H1 (cell line): ENCODE measurements at regions not wholly inside any gene's neighbourhood (a gene's known extent, or its start where the extent isn't known, plus 50 kb on each side); places are given as distances from the start of the nearest gene placed in this dataset.

Source experiments
- CTCF ChIA-PET: fragments of 300-600 bp; sonication (Branson Sonifier 250); formaldehyde crosslinking; loops from one replicate; lab custom pipeline; 2021; ENCODE audit not compliant: partially characterized antibody; lab: Charles Lee
- POLR2A ChIA-PET: fragments of 300-600 bp; sonication (Branson Sonifier 250); formaldehyde crosslinking; loops from one replicate; lab custom pipeline; 2021; ENCODE audit warnings: inconsistent platforms; ENCODE audit not compliant: partially characterized antibody; lab: Charles Lee
- DNase-seq, 2 experiments: peaks; one replicate each; pipeline versions ENCODE4 v3.0.0 to v3.0.0-alpha.2; 2010 to 2022; ENCODE audit warnings: low spot score in 2 of 2, low read depth in 1 of 2, mixed read lengths in 1 of 2
- FAIRE-seq: peaks from 2 replicates; lab custom pipeline; 2011; peaks lifted over from hg19 to GRCh38; lab: Jason Lieb, UNC
- H2AFZ ChIP-seq: 2 replicates; pipeline ENCODE4 v1.8.1; 2012; ENCODE audit warnings: low read length, inconsistent platforms
- H2AK5ac ChIP-seq: 2 replicates; pipeline ENCODE4 v1.6.1; 2013; ENCODE audit warnings: low read depth, low read length
- H2BK120ac ChIP-seq: replicated peaks from 2 replicates; pipeline ENCODE3; 2013; ENCODE audit warnings: low read depth, low read length, inconsistent platforms
- H2BK12ac ChIP-seq: 2 replicates; pipeline ENCODE4 v1.6.1; 2013; ENCODE audit warnings: low read depth, low read length
- H2BK15ac ChIP-seq: 2 replicates; pipeline ENCODE4 v1.6.1; 2013; ENCODE audit warnings: low read length
- H2BK20ac ChIP-seq: 2 replicates; pipeline ENCODE4 v1.6.1; 2013; ENCODE audit warnings: low read length
- H2BK5ac ChIP-seq: 2 replicates; pipeline ENCODE4 v1.6.1; 2013; ENCODE audit warnings: low read depth, low read length
- H3K14ac ChIP-seq: 2 replicates; pipeline ENCODE4 v1.6.1; 2013; ENCODE audit warnings: inconsistent platforms; ENCODE audit not compliant: insufficient read length
- H3K18ac ChIP-seq: 2 replicates; pipeline ENCODE4 v1.6.1; 2013; ENCODE audit warnings: low read length; ENCODE audit errors: extremely low read depth
- H3K23ac ChIP-seq: 2 replicates; pipeline ENCODE4 v1.6.1; 2013; ENCODE audit warnings: inconsistent platforms; ENCODE audit not compliant: insufficient read length
- H3K23me2 ChIP-seq: 2 replicates; pipeline ENCODE4 v1.6.1; 2013; ENCODE audit warnings: low read depth, low read length
- H3K27ac ChIP-seq: 2 replicates; pipeline ENCODE4 v1.6.1; 2011; ENCODE audit warnings: low read depth, low read length, inconsistent platforms
- H3K27me3 ChIP-seq, 4 experiments: replicated peaks in 1 of 4; 1 replicate in 1 of 4; 2 replicates in 3 of 4; pipeline versions ENCODE4 v1.6.1 to v1.8.1; 2011 to 2013; ENCODE audit warnings: low read length in 3 of 4, mild to moderate bottlenecking in 3 of 4, inconsistent platforms in 2 of 4, mixed read lengths in 2 of 4, moderate library complexity in 1 of 4; ENCODE audit not compliant: control insufficient read depth in 3 of 4, insufficient read depth in 3 of 4; ENCODE audit errors: extremely low read depth in 1 of 4
- H3K36me3 ChIP-seq, 4 experiments: 2 replicates each; pipeline versions ENCODE4 v1.6.1 to v1.8.1; 2011 to 2013; ENCODE audit warnings: mild to moderate bottlenecking in 4 of 4, low read length in 3 of 4, moderate library complexity in 2 of 4, control low read depth in 1 of 4, inconsistent platforms in 1 of 4; ENCODE audit not compliant: insufficient read depth in 4 of 4, control insufficient read depth in 2 of 4
- H3K4ac ChIP-seq: replicated peaks from 2 replicates; pipeline ENCODE3; 2013; ENCODE audit warnings: low read length, low read depth, mixed read lengths, inconsistent platforms; ENCODE audit not compliant: insufficient read length
- H3K4me1 ChIP-seq, 4 experiments: replicated peaks in 1 of 4; 1 replicate in 1 of 4; 2 replicates in 3 of 4; pipeline versions ENCODE4 v1.6.1 to v1.8.1; 2011 to 2013; ENCODE audit warnings: low read length in 3 of 4, inconsistent platforms in 2 of 4, mixed read lengths in 1 of 4; ENCODE audit not compliant: insufficient read depth in 4 of 4, control insufficient read depth in 3 of 4
- H3K4me2 ChIP-seq, 2 experiments: 2 replicates each; pipeline versions ENCODE4 v1.6.1 to v1.8.1; 2011 to 2013; ENCODE audit warnings: low read depth in 2 of 2, low read length in 2 of 2, control low read depth in 1 of 2, inconsistent platforms in 1 of 2, mild to moderate bottlenecking in 1 of 2; ENCODE audit not compliant: insufficient read depth in 1 of 2
- H3K4me3 ChIP-seq, 4 experiments: fragments of 200-600, 300-600 bp in 1 of 4; sonication (generic), shearing (Covaris generic), sonication (Bioruptor Twin) in 1 of 4; 2 replicates each; pipeline versions ENCODE4 v1.5.1 to v1.8.1; 2011 to 2016; ENCODE audit warnings: low read length in 4 of 4, low read depth in 3 of 4, control low read depth in 2 of 4, inconsistent platforms in 2 of 4, mild to moderate bottlenecking in 2 of 4, mixed read lengths in 1 of 4, moderate library complexity in 1 of 4; ENCODE audit not compliant: insufficient read depth in 2 of 4; ENCODE audit errors: extremely low read depth in 1 of 4
- H3K56ac ChIP-seq: replicated peaks from 2 replicates; pipeline ENCODE3; 2013; ENCODE audit warnings: low read depth, mild to moderate bottlenecking, mixed read lengths, low read length, inconsistent platforms; ENCODE audit not compliant: insufficient read length
- H3K79me1 ChIP-seq: 2 replicates; pipeline ENCODE4 v1.6.1; 2013; ENCODE audit warnings: low read depth, low read length, control low read depth
- H3K79me2 ChIP-seq, 2 experiments: 2 replicates each; pipeline versions ENCODE4 v1.6.1 to v1.8.1; 2012 to 2013; ENCODE audit warnings: low read length in 2 of 2, mild to moderate bottlenecking in 2 of 2, inconsistent platforms in 1 of 2; ENCODE audit not compliant: insufficient read depth in 2 of 2, control insufficient read depth in 1 of 2
- H3K9ac ChIP-seq, 4 experiments: replicated peaks in 1 of 4; 1 replicate in 1 of 4; 2 replicates in 3 of 4; pipeline versions ENCODE4 v1.6.1 to v1.8.1; 2011 to 2013; ENCODE audit warnings: low read depth in 3 of 4, low read length in 3 of 4, control low read depth in 2 of 4, mild to moderate bottlenecking in 2 of 4, moderate library complexity in 2 of 4, inconsistent platforms in 1 of 4; ENCODE audit errors: extremely low read depth in 1 of 4
- H3K9me3 ChIP-seq, 2 experiments: 2 replicates each; pipeline versions ENCODE4 v1.6.1 to v1.8.1; 2012 to 2013; ENCODE audit warnings: mild to moderate bottlenecking in 2 of 2, moderate library complexity in 2 of 2, control low read depth in 1 of 2, inconsistent platforms in 1 of 2, low read depth in 1 of 2, low read length in 1 of 2, mixed read lengths in 1 of 2; ENCODE audit not compliant: insufficient read depth in 2 of 2
- H4K20me1 ChIP-seq, 2 experiments: replicated peaks in 1 of 2; 2 replicates each; pipeline versions ENCODE3 to v1.8.1; 2011 to 2013; ENCODE audit warnings: inconsistent platforms in 2 of 2, low read length in 2 of 2, mild to moderate bottlenecking in 1 of 2; ENCODE audit not compliant: insufficient read depth in 2 of 2, control insufficient read depth in 1 of 2
- H4K5ac ChIP-seq: 2 replicates; pipeline ENCODE4 v1.6.1; 2013; ENCODE audit warnings: low read length, low read depth, mixed read lengths, inconsistent platforms; ENCODE audit not compliant: insufficient read length
- H4K8ac ChIP-seq: 2 replicates; pipeline ENCODE4 v1.8.0; 2013; ENCODE audit warnings: mild to moderate bottlenecking, moderate library complexity, low read length, inconsistent platforms; ENCODE audit not compliant: insufficient read depth; ENCODE audit errors: extremely low read depth
- H4K91ac ChIP-seq: replicated peaks from 2 replicates; pipeline ENCODE3; 2013; ENCODE audit warnings: low read length, mixed read lengths, inconsistent platforms; ENCODE audit not compliant: insufficient read length
- CEBPB ChIP-seq: IDR thresholded peaks from 2 replicates; pipeline ENCODE4 v1.6.1; 2012; ENCODE audit warnings: low read depth, low read length
- CHD2 ChIP-seq: IDR thresholded peaks from 2 replicates; pipeline ENCODE4 v1.6.1; 2012; ENCODE audit warnings: low read length, improper control_type of control experiment
- EGR1 ChIP-seq: IDR thresholded peaks from 2 replicates; pipeline ENCODE4 v1.6.1; 2011; ENCODE audit warnings: low read depth, low read length, borderline replicate concordance
- HDAC2 ChIP-seq, 2 experiments: fragments of 300-600 bp in 1 of 2; sonication (generic) in 1 of 2; IDR thresholded peaks; 2 replicates each; pipeline ENCODE4 v1.6.1; 2011 to 2012; ENCODE audit warnings: low read depth in 2 of 2, low read length in 2 of 2, mild to moderate bottlenecking in 2 of 2, moderate library complexity in 2 of 2, borderline replicate concordance in 1 of 2, inconsistent platforms in 1 of 2
- KDM5A ChIP-seq: fragments of 200-600 bp; IDR thresholded peaks from 2 replicates; pipeline ENCODE4 v1.7.1; 2012; ENCODE audit warnings: mild to moderate bottlenecking, low read length, inconsistent platforms, mixed read lengths
- MAFK ChIP-seq: IDR thresholded peaks from 2 replicates; pipeline ENCODE4 v1.6.1; 2012; ENCODE audit warnings: low read depth, mild to moderate bottlenecking, improper control_type of control experiment, low read length
- NRF1 ChIP-seq: IDR thresholded peaks from 2 replicates; pipeline ENCODE4 v1.6.1; 2011; ENCODE audit warnings: mild to moderate bottlenecking, low read depth, low read length, improper control_type of control experiment
- POU5F1 ChIP-seq: IDR thresholded peaks from 2 replicates; pipeline ENCODE4 v1.6.1; 2011; ENCODE audit warnings: low read depth, mild to moderate bottlenecking, low read length, moderate library complexity
- RBBP5 ChIP-seq: IDR thresholded peaks from 2 replicates; pipeline ENCODE4 v1.7.1; 2012; ENCODE audit warnings: low read depth, mild to moderate bottlenecking, inconsistent platforms, low read length, moderate library complexity, borderline replicate concordance
- RNF2 ChIP-seq: fragments of 200-900, 300-1000 bp; sonication (generic); IDR thresholded peaks from 2 replicates; pipeline ENCODE4 v1.7.1; 2016; ENCODE audit warnings: borderline replicate concordance, low read depth, mild to moderate bottlenecking, antibody characterized with exemption, low read length; ENCODE audit not compliant: poor library complexity, severe bottlenecking; ENCODE audit errors: missing control alignments
- SAP30 ChIP-seq: fragments of 300-600 bp; sonication (generic); IDR thresholded peaks from 2 replicates; pipeline ENCODE4 v1.7.1; 2012; ENCODE audit warnings: low read length, moderate library complexity, mild to moderate bottlenecking, inconsistent platforms; ENCODE audit not compliant: insufficient read depth, insufficient replicate concordance
- SIRT6 ChIP-seq: IDR thresholded peaks from one replicate; pipeline ENCODE4 v1.7.1; 2012; ENCODE audit warnings: low read length, inconsistent platforms
- SP2 ChIP-seq: IDR thresholded peaks from 2 replicates; pipeline ENCODE4 v1.6.1; 2012; ENCODE audit warnings: mild to moderate bottlenecking, low read length, inconsistent platforms
- WGBS, 2 experiments: shearing (Covaris generic) in 1 of 2; methylation state at CpG; one replicate each; pipeline versions ENCODE4 v1.1.6 to v1.1.7; 2013 to 2015; ENCODE audit warnings: low lambda C conversion rate in 2 of 2, mixed read lengths in 2 of 2, inconsistent platforms in 1 of 2, low coverage in 1 of 2, missing lambda C conversion rate in 1 of 2; ENCODE audit not compliant: insufficient replicate concordance in 2 of 2, insufficient coverage in 1 of 2, insufficient read length in 1 of 2; ENCODE audit errors: extremely low coverage in 1 of 2, missing lambda C conversion rate in 1 of 2; 5-methylcytosine and 5-hydroxymethylcytosine counted together
- TF ChIP-seq, protein P1 (sequence below): IDR thresholded peaks from 2 replicates; pipeline ENCODE4 v1.6.1; 2011; ENCODE audit warnings: low read length, improper control_type of control experiment

DNA sequence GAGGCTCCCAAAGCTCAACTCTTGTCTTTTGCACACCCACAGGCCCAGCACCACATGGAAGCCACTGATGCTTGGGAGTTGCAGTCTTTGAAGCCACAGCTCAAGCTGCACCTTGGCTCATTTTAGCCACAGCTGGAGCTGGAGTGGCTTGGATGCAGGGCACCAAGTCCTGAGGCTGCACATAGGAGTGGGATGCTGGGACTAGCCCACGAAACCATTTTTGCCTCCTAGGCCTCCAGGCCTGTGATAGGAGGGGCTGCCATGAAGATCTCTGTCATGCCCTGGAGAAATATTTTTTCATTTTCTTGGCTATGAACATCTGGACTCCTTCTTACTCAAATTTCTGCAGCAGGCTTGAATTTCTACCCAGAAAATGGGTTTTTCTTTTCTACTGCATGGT, 438.5 kb upstream of the TNC start:
- no peak overlapping the region for H4K8ac ChIP-seq
- peaks cover 20 to 27% of the 10 kb centered on the region in 2 experiments for H3K9me3 ChIP-seq
- no peak overlapping the region for H2AK5ac ChIP-seq
- WGBS, 2 experiments, result 0% methylated on average over 1 of the region's 1 CpG; no CpG with 5 or more reads in 1 of the 2 experiments
- H4K91ac ChIP-seq, result no peak overlapping the region
- no peak overlapping the region for H2BK15ac ChIP-seq
- ChIA-PET CTCF (no interaction called here), POLR2A (no interaction called here)
- H3K79me2 ChIP-seq, result no peaks in the 10 kb centered on the region
- no peak overlapping the region for H3K4ac ChIP-seq
- no peaks in the 10 kb centered on the region for H3K23me2 ChIP-seq
- no peaks in the 10 kb centered on the region for H3K27me3 ChIP-seq
- peaks cover 0 to 4% (median 0%) of the 10 kb centered on the region in 4 experiments; a peak in 1 of 8 replicates for H3K36me3 ChIP-seq
- H4K20me1 ChIP-seq, result no peaks in the 10 kb centered on the region
- H3K27ac ChIP-seq, result no peak overlapping the region
- no peak overlapping the region for H3K4me2 ChIP-seq
- H3K4me3 ChIP-seq, result no peak overlapping the region
- H2AFZ ChIP-seq, result no peak overlapping the region
- no peak overlapping the region for H2BK120ac ChIP-seq
- DNase-seq, result no peak
- no peak overlapping the region for H3K56ac ChIP-seq
- no peak overlapping the region for H3K23ac ChIP-seq
- H3K14ac ChIP-seq, result no peak overlapping the region
- H4K5ac ChIP-seq, result no peak overlapping the region
- peaks cover 0 to 6% (median 3%) of the 10 kb centered on the region in 4 experiments; a peak in 2 of 7 replicates for H3K4me1 ChIP-seq
- H2BK12ac ChIP-seq, result no peak overlapping the region
- H2BK5ac ChIP-seq, result no peak overlapping the region
- no peak overlapping the region for H3K9ac ChIP-seq
- H2BK20ac ChIP-seq, result no peak overlapping the region
- no peaks in the 10 kb centered on the region for H3K79me1 ChIP-seq
- FAIRE-seq, result no peak
- H3K18ac ChIP-seq, result no peak overlapping the region
- TF ChIP-seq RNF2 (no peak), MAFK (no peak), NRF1 (no peak), SP2 (no peak), SIRT6 (no peak), KDM5A (no peak), HDAC2 (IDR thresholded peaks at IDR 0.05; ENCODE audit: borderline replicate concordance in 1 of 2, low read depth in 2 of 2, low read length in 2 of 2) (no peak), POU5F1 (no peak), RBBP5 (no peak), CHD2 (no peak), EGR1 (no peak), CEBPB (no peak), SAP30 (no peak)
- TF ChIP-seq, protein P1, sequence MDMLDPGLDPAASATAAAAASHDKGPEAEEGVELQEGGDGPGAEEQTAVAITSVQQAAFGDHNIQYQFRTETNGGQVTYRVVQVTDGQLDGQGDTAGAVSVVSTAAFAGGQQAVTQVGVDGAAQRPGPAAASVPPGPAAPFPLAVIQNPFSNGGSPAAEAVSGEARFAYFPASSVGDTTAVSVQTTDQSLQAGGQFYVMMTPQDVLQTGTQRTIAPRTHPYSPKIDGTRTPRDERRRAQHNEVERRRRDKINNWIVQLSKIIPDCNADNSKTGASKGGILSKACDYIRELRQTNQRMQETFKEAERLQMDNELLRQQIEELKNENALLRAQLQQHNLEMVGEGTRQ, result no peak
